ENCODE measurements at regions not wholly inside any gene's neighbourhood (a gene's known extent, or its start where the extent isn't known, plus 50 kb on each side); places are given as distances from the start of the nearest gene placed in this dataset.
"Not testable (repeated sequence)": the region's sequence is repeated elsewhere in the genome, so short reads cannot be mapped to it uniquely, and the experiment has no call there.

- DNase-seq (ENCODE audit: low read depth): no peak
These were observed 228.6 kb downstream of the FGFR2 start for GRCh38 chr10:121369616-121370015.

- DNase-seq (ENCODE audit: low read depth): no peak
These were observed 226.4 kb downstream of the FGFR2 start for GRCh38 chr10:121371836-121372235.

GRCh38 chr10:121373411-121373810 is 224.8 kb downstream of the FGFR2 start:
- DNase-seq (ENCODE audit: low read depth): no peak

- no peak for DNase-seq (ENCODE audit: low read depth)
These were observed 224.1 kb downstream of the FGFR2 start for GRCh38 chr10:121374121-121374520.

GRCh38 chr10:121375172-121375571 is 223.1 kb downstream of the FGFR2 start:
- no peak for DNase-seq (ENCODE audit: low read depth)

GRCh38 chr10:121378251-121378801 is 219.9 kb downstream of the FGFR2 start:
- DNase-seq (ENCODE audit: low read depth): no peak

GRCh38 chr10:121379013-121379412 is 219.2 kb downstream of the FGFR2 start:
- DNase-seq (ENCODE audit: low read depth): no peak

GRCh38 chr10:121380211-121380610 is 218.0 kb downstream of the FGFR2 start:
- DNase-seq (ENCODE audit: low read depth): no peak

GRCh38 chr10:121382029-121382520 is 216.2 kb downstream of the FGFR2 start:
- not testable (repeated sequence) for DNase-seq (ENCODE audit: low read depth)

- DNase-seq (ENCODE audit: low read depth): no peak
These were observed 213.1 kb downstream of the FGFR2 start for GRCh38 chr10:121385136-121385535.

- DNase-seq (ENCODE audit: low read depth): no peak
These were observed 205.6 kb downstream of the FGFR2 start for GRCh38 chr10:121392657-121393056.

GRCh38 chr10:121393522-121393921 is 204.7 kb downstream of the FGFR2 start:
- no peak for DNase-seq (ENCODE audit: low read depth)

- not testable (repeated sequence) for DNase-seq (ENCODE audit: low read depth)
These were observed 197.7 kb downstream of the FGFR2 start for GRCh38 chr10:121400507-121400906.

- no peak for DNase-seq (ENCODE audit: low read depth)
These were observed 194.7 kb downstream of the FGFR2 start for GRCh38 chr10:121403527-121403926.

- DNase-seq (ENCODE audit: low read depth): no peak
These were observed 193.6 kb downstream of the FGFR2 start for GRCh38 chr10:121404611-121405010.

- DNase-seq (ENCODE audit: low read depth): no peak
These were observed 193.1 kb downstream of the FGFR2 start for GRCh38 chr10:121405096-121405495.

GRCh38 chr10:121405549-121405948 is 192.7 kb downstream of the FGFR2 start:
- no peak for DNase-seq (ENCODE audit: low read depth)

- no peak for DNase-seq (ENCODE audit: low read depth)
These were observed 192.3 kb downstream of the FGFR2 start for GRCh38 chr10:121405953-121406352.

GRCh38 chr10:121406823-121407545 is 191.3 kb downstream of the FGFR2 start:
- DNase-seq (ENCODE audit: low read depth): peak; percentile 28

- no peak for DNase-seq (ENCODE audit: low read depth)
These were observed 188.7 kb downstream of the FGFR2 start for GRCh38 chr10:121409466-121410104.

GRCh38 chr10:121411004-121411403 is 187.2 kb downstream of the FGFR2 start:
- DNase-seq (ENCODE audit: low read depth): no peak

- DNase-seq (ENCODE audit: low read depth): no peak
These were observed 184.3 kb downstream of the FGFR2 start for GRCh38 chr10:121413951-121414350.
